Aorta (tissue), 5 donors: ENCODE measurements at regions not wholly inside any gene's neighbourhood (a gene's known extent, or its start where the extent isn't known, plus 50 kb on each side); places are given as distances from the start of the nearest gene placed in this dataset.
A peak's percentile ranks its signal among the peaks of the same experiment; 100 is the strongest.

Experiments used
- ATAC-seq: fragments of 200-7000 bp; cut with Tn5 transposase; one replicate; pipeline ENCODE4 v1.9.1; 2022; ENCODE audit warnings: moderate library complexity; ENCODE audit not compliant: low FRiP score
- DNase-seq, 2 donors: peaks; one replicate each; pipeline ENCODE4 v3.0.0-alpha.2; 2020
- H3K27ac ChIP-seq, 2 donors: one replicate each; pipeline ENCODE4 v1.5.1; 2013; ENCODE audit warnings: low read length in 2 of 2, mild to moderate bottlenecking in 2 of 2, moderate library complexity in 2 of 2, control low read depth in 1 of 2, inconsistent platforms in 1 of 2, low read depth in 1 of 2
- H3K27me3 ChIP-seq, 2 donors: one replicate each; pipeline ENCODE4 v1.6.1; 2013; ENCODE audit warnings: control low read depth in 1 of 2, low read length in 1 of 2, mild to moderate bottlenecking in 1 of 2, moderate library complexity in 1 of 2; ENCODE audit not compliant: insufficient read depth in 2 of 2, control insufficient read depth in 1 of 2
- H3K36me3 ChIP-seq, 2 donors: one replicate each; pipeline ENCODE4 v1.6.1; 2013; ENCODE audit warnings: control low read depth in 1 of 2, low read length in 1 of 2, mild to moderate bottlenecking in 1 of 2; ENCODE audit not compliant: insufficient read depth in 2 of 2, control insufficient read depth in 1 of 2
- H3K4me1 ChIP-seq, 2 donors: one replicate each; pipeline ENCODE4 v1.6.1; 2013; ENCODE audit warnings: low read length in 2 of 2, control low read depth in 1 of 2, mild to moderate bottlenecking in 1 of 2, moderate library complexity in 1 of 2; ENCODE audit not compliant: insufficient read depth in 2 of 2, control insufficient read depth in 1 of 2
- H3K4me3 ChIP-seq, 2 donors: one replicate each; pipeline ENCODE4 v1.5.1; 2013; ENCODE audit warnings: low read length in 2 of 2, control low read depth in 1 of 2, mild to moderate bottlenecking in 1 of 2
- H3K9me3 ChIP-seq: one replicate; pipeline ENCODE4 v1.6.1; 2013; ENCODE audit warnings: mild to moderate bottlenecking, low read length; ENCODE audit not compliant: control insufficient read depth
- WGBS, 2 donors: extraction: QIAGEN DNeasy Blood & Tissue Kit; methylation state at CpG; one replicate each; pipeline ENCODE4 v1.1.7; 2013; 5-methylcytosine and 5-hydroxymethylcytosine counted together
- intact Hi-C, 2 donors: fragments of 100-400 bp; cut with DNase I; formaldehyde crosslinking; loops; one replicate each; pipeline versions ENCODE4 v1.14.2 to v1.15.0; 2022
- donor health status: healthy with polysubstance abuse.
- donor health status: Bipolar disorder and iron deficiency.
- donor health status: DM: no; HTN: no; CAD: no.
- donor health status: DM: no; HTN: no; CAD: no.
- donor health status: DM: yes; HTN: yes; CAD: no.

GRCh38 chr9:13360188-13360587 lies 80.7 kb upstream of the MPDZ start:
- intact Hi-C loops = no loop called here

GRCh38 chr9:13358128-13358527 lies 78.6 kb upstream of the MPDZ start:
- no peaks in the 10 kb centered on the region for H3K36me3 ChIP-seq
- H3K4me3 ChIP-seq = no peak overlapping the region
- intact Hi-C loops = no loop called here
- H3K27ac ChIP-seq = no peak overlapping the region
- ATAC-seq (no peak), DNase-seq (no peak)
- no peaks in the 10 kb centered on the region for H3K27me3 ChIP-seq
- no peaks in the 10 kb centered on the region for H3K4me1 ChIP-seq
- H3K9me3 ChIP-seq = no peaks in the 10 kb centered on the region

More at GRCh38 chr9:13360188-13360587, 80.7 kb upstream of the MPDZ start:
- Histone ChIP-seq H3K36me3 (no peaks in the 10 kb centered on the region), H3K4me1 (no peaks in the 10 kb centered on the region), H3K4me3 (no peak overlapping the region), H3K27ac (no peak overlapping the region), H3K9me3 (no peaks in the 10 kb centered on the region), H3K27me3 (no peaks in the 10 kb centered on the region)
- DNase-seq (no peak), ATAC-seq (no peak)

DNA sequence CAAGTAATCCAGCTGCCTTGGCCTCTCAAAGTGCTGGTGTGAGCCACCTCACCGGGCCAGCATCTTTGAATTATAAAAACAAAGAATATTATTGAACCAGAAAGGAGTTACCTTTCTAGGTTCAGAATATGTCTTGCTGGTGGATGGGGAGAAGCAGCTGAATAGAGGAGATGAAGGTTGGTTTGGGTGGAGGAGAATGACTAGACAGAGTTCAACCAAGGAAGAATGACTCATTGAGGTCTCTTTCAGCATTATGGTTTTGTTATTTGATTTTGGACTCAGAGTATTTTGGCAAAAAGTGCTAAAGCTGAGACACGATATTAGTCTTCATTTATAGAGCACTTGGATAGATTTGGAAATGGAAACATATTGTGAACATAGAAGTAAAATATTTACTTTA lies 75.2 kb upstream of the MPDZ start:
- 50 to 51% methylated on average over 2 of the region's 2 CpGs for WGBS, 2 donors

DNA sequence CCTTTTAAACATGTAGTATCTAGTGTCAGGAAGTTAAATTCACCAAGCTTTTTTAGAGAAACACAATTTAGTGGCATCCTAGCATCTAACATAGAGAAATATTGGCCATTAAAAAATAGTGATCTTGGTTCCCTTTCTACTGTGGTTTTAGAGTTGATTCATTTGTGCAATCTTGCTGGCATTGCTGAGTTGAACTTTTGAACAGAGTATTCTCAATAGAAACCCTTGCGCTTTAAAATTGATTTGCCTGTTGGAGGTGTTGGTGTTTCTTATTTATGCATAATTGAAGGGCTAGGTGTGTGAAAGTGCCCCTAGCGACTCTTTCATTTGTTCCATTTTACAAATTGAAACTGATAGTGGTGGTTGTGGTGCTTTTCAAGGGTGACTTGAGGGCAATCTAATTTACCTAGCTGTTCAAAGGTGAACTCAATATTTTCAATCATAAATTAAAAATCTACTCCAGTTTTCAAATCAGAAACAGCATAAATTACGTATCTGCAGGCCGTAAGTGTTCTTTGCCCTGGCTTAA lies 73.0 kb upstream of the MPDZ start:
- intact Hi-C loops = loop anchor here (5.0 kb wide), 3 partner anchors 75 to 1080 kb away; no protein-coding TSS in a partner anchor
- Histone ChIP-seq H3K4me1 (no peaks in the 10 kb centered on the region), H3K27me3 (no peaks in the 10 kb centered on the region), H3K9me3 (no peaks in the 10 kb centered on the region), H3K27ac (no peak overlapping the region), H3K36me3 (no peaks in the 10 kb centered on the region), H3K4me3 (no peak overlapping the region)
- DNase-seq (no peak), ATAC-seq (no peak)
- 79 to 98% methylated on average over 4 of the region's 4 CpGs for WGBS, 2 donors

More for the DNA sequence above, 75.2 kb upstream of the MPDZ start:
- Histone ChIP-seq H3K4me3 (no peak overlapping the region), H3K9me3 (no peaks in the 10 kb centered on the region), H3K27me3 (no peaks in the 10 kb centered on the region), H3K4me1 (no peaks in the 10 kb centered on the region), H3K36me3 (no peaks in the 10 kb centered on the region), H3K27ac (no peak overlapping the region)
- ATAC-seq = no peak
- intact Hi-C loops = loop anchor here (5.0 kb wide), 3 partner anchors 73 to 1078 kb away; no protein-coding TSS in a partner anchor
- DNase-seq = no peak

DNA sequence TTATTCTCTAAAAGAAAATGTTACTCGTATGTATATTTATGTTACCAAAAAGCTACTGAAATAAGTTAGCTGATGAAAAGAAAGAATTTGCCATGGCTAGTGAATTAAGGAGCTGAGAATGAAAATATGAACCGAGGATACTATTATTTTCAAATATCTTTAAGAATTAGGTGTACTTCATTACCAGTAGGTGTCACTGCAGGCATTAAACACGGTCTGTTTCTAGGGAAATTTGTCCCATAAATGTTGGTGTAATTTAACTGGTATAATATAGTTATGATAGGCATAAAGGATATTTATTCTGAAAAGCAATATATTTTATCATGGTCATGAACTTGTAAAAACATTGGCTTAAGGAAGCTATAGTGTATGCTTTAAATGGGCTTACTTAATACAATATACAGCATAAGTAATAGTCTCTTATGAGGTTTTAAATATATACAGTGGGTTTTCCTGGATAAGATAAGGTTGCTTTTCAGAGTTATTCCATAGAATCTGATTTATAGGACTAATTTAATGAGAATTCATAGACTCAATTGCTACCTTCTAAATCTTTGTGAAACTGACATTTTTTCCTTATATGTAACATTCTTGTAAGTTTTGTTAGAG lies 72.4 kb upstream of the MPDZ start:
- ATAC-seq = no peak
- WGBS, 2 donors = 1% methylated on average over 3 of the region's 3 CpGs
- intact Hi-C loops = loop anchor here (5.0 kb wide), 3 partner anchors 75 to 1080 kb away; no protein-coding TSS in a partner anchor

DNA sequence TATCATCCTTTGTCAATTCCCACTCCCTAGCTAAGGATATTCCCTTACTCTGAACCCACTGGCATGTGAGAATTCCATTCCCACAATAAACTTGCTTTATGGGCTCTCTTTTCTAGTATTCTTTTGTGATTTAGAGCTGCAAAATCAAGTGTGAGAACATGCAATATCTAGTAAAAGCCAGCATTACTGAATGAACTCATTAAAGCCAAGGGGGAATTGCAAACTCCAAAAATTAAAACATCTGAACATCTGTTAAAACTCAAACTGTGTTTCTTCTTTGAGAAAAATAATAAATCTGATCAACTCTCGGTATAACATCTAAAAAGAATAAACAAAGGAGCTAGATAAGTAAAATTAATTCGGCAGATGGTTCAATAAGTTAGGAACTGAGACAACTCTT lies 53.1 kb upstream of the MPDZ start:
- DNase-seq = no peak
- no peak for ATAC-seq
- WGBS, 2 donors = 78 to 87% methylated on average over 2 of the region's 2 CpGs
- Histone ChIP-seq H3K27ac (no peak overlapping the region), H3K36me3 (no peaks in the 10 kb centered on the region), H3K4me3 (no peak overlapping the region), H3K4me1 (no peaks in the 10 kb centered on the region), H3K9me3 (no peaks in the 10 kb centered on the region), H3K27me3 (no peaks in the 10 kb centered on the region)
- intact Hi-C loops = no loop called here

More for the DNA sequence above, 72.4 kb upstream of the MPDZ start:
- no peak overlapping the region for H3K4me3 ChIP-seq
- H3K27me3 ChIP-seq = no peaks in the 10 kb centered on the region
- no peaks in the 10 kb centered on the region for H3K9me3 ChIP-seq
- no peak overlapping the region for H3K27ac ChIP-seq
- DNase-seq = no peak
- H3K36me3 ChIP-seq = no peaks in the 10 kb centered on the region
- no peaks in the 10 kb centered on the region for H3K4me1 ChIP-seq

GRCh38 chr9:13331320-13331719 lies 51.8 kb upstream of the MPDZ start:
- ATAC-seq (no peak), DNase-seq (no peak)
- H3K36me3 ChIP-seq = no peaks in the 10 kb centered on the region
- H3K4me1 ChIP-seq = no peaks in the 10 kb centered on the region
- no peaks in the 10 kb centered on the region for H3K27me3 ChIP-seq
- H3K27ac ChIP-seq = no peak overlapping the region
- WGBS, 2 donors = 91 to 92% methylated on average over 3 of the region's 3 CpGs
- intact Hi-C loops = no loop called here
- no peaks in the 10 kb centered on the region for H3K9me3 ChIP-seq
- H3K4me3 ChIP-seq = no peak overlapping the region

- H3K27ac ChIP-seq = no peak overlapping the region
- 4 to 10% methylated on average over 1 of the region's 1 CpG for WGBS, 2 donors
- intact Hi-C loops = no loop called here
- no peaks in the 10 kb centered on the region for H3K36me3 ChIP-seq
- H3K9me3 ChIP-seq = no peaks in the 10 kb centered on the region
- no peak overlapping the region for H3K4me3 ChIP-seq
- ATAC-seq (peak; percentile 64), DNase-seq (peak in 1 of 2 donors; percentile 66)
- no peaks in the 10 kb centered on the region for H3K27me3 ChIP-seq
- H3K4me1 ChIP-seq = no peaks in the 10 kb centered on the region
These were observed 51.0 kb upstream of the MPDZ start for GRCh38 chr9:13330396-13331004.
